CD4-positive, CD25-positive, alpha-beta regulatory T cell (primary cell): ENCODE measurements at regions not wholly inside any gene's neighbourhood (a gene's known extent, or its start where the extent isn't known, plus 50 kb on each side); places are given as distances from the start of the nearest gene placed in this dataset.

Experiments
- ATAC-seq, 2 donors: fragments of 150-1000 bp; cut with Tn5 transposase; one replicate each; pipeline ENCODE4 v1.10.0; 2021; ENCODE audit warnings: low read depth in 2 of 2, moderate number of reproducible peaks in 2 of 2, moderate library complexity in 1 of 2
- DNase-seq, 3 donors: peaks; one replicate each; pipeline versions ENCODE4 v3.0.0 to v3.0.0-alpha.2; 2012 to 2022; ENCODE audit warnings: mixed read lengths in 1 of 3
- H3K27ac ChIP-seq: one replicate; pipeline ENCODE4 v1.7.0; 2013; ENCODE audit warnings: mild to moderate bottlenecking, low read length; ENCODE audit not compliant: insufficient read depth, poor library complexity, severe bottlenecking
- H3K27me3 ChIP-seq: one replicate; pipeline ENCODE4 v1.7.0; 2013; ENCODE audit warnings: low read length; ENCODE audit not compliant: control insufficient read depth, insufficient read depth
- H3K36me3 ChIP-seq: one replicate; pipeline ENCODE4 v1.7.0; 2013; ENCODE audit warnings: mild to moderate bottlenecking, low read length, moderate library complexity; ENCODE audit not compliant: control insufficient read depth, insufficient read depth
- H3K4me1 ChIP-seq: 2 replicates; pipeline ENCODE4 v1.7.0; 2013; ENCODE audit warnings: mild to moderate bottlenecking, low read length; ENCODE audit not compliant: insufficient read depth, control insufficient read depth, poor library complexity, severe bottlenecking
- H3K4me3 ChIP-seq: one replicate; pipeline ENCODE4 v1.7.0; 2013; ENCODE audit warnings: low read depth, mild to moderate bottlenecking, low read length, moderate library complexity
- H3K9me3 ChIP-seq, 2 experiments: 1 replicate in 1 of 2; 2 replicates in 1 of 2; pipeline ENCODE4 v1.7.0; 2013; ENCODE audit warnings: low read length in 2 of 2, mild to moderate bottlenecking in 1 of 2, moderate library complexity in 1 of 2; ENCODE audit not compliant: control insufficient read depth in 2 of 2
- H3K27ac Mint-ChIP-seq, 3 donors: one replicate each; pipeline ENCODE4 v1.8.0; 2020 to 2022; ENCODE audit warnings: mild to moderate bottlenecking in 3 of 3, mixed read lengths in 3 of 3, moderate library complexity in 2 of 3
- H3K27me3 Mint-ChIP-seq: one replicate; pipeline ENCODE4 v1.8.0; 2022; ENCODE audit warnings: mild to moderate bottlenecking, mixed read lengths
- H3K36me3 Mint-ChIP-seq: one replicate; pipeline ENCODE4 v1.8.0; 2020; ENCODE audit warnings: mixed read lengths
- H3K4me1 Mint-ChIP-seq, 4 donors: one replicate each; pipeline ENCODE4 v1.8.0; 2020 to 2022; ENCODE audit warnings: mixed read lengths in 4 of 4, mild to moderate bottlenecking in 1 of 4
- H3K4me3 Mint-ChIP-seq, 4 donors: one replicate each; pipeline ENCODE4 v1.8.0; 2020 to 2022; ENCODE audit warnings: mild to moderate bottlenecking in 4 of 4, mixed read lengths in 4 of 4, moderate library complexity in 3 of 4
- H3K9me3 Mint-ChIP-seq, 7 donors: one replicate each; pipeline ENCODE4 v1.8.0; 2020 to 2022; ENCODE audit warnings: mixed read lengths in 7 of 7, mild to moderate bottlenecking in 3 of 7, moderate library complexity in 2 of 7

GRCh38 chr10:25697412-25697811 is 236.6 kb upstream of the MYO3A start:
- no peak overlapping the region for H3K4me3 Mint-ChIP-seq
- H3K27me3 Mint-ChIP-seq = peaks cover 5% of the 10 kb centered on the region
- Histone ChIP-seq H3K9me3 (no peaks in the 10 kb centered on the region), H3K4me3 (no peak overlapping the region), H3K36me3 (no peaks in the 10 kb centered on the region), H3K27ac (no peak overlapping the region), H3K4me1 (no peaks in the 10 kb centered on the region), H3K27me3 (no peaks in the 10 kb centered on the region)
- no peaks in the 10 kb centered on the region for H3K4me1 Mint-ChIP-seq
- no peak overlapping the region for H3K27ac Mint-ChIP-seq
- DNase-seq = no peak
- ATAC-seq = no peak
- H3K36me3 Mint-ChIP-seq = no peaks in the 10 kb centered on the region
- peaks cover 0 to 6% (median 0%) of the 10 kb centered on the region in 7 donors for H3K9me3 Mint-ChIP-seq

- H3K36me3 ChIP-seq = no peaks in the 10 kb centered on the region
- H3K4me1 Mint-ChIP-seq = no peaks in the 10 kb centered on the region
- H3K36me3 Mint-ChIP-seq = no peaks in the 10 kb centered on the region
- H3K4me3 Mint-ChIP-seq = no peak overlapping the region
- peaks cover 5% of the 10 kb centered on the region for H3K27me3 Mint-ChIP-seq
- no peaks in the 10 kb centered on the region for H3K4me1 ChIP-seq
- ATAC-seq = no peak
- no peaks in the 10 kb centered on the region for H3K27me3 ChIP-seq
- no peak for DNase-seq
- H3K9me3 Mint-ChIP-seq = peaks cover 0 to 6% (median 0%) of the 10 kb centered on the region in 7 donors
- H3K27ac Mint-ChIP-seq = no peak overlapping the region
- H3K4me3 ChIP-seq = no peak overlapping the region
- H3K27ac ChIP-seq = no peak overlapping the region
- H3K9me3 ChIP-seq = no peaks in the 10 kb centered on the region
Observed at GRCh38 chr10:25698638-25699037, 235.4 kb upstream of the MYO3A start.

GRCh38 chr10:25699631-25700030 is 234.4 kb upstream of the MYO3A start:
- H3K27me3 ChIP-seq = no peaks in the 10 kb centered on the region
- Mint-ChIP-seq H3K27ac (no peak overlapping the region), H3K4me1 (no peaks in the 10 kb centered on the region), H3K9me3 (peaks cover 0 to 6% (median 0%) of the 10 kb centered on the region in 7 donors), H3K36me3 (no peaks in the 10 kb centered on the region), H3K27me3 (peaks cover 5% of the 10 kb centered on the region), H3K4me3 (no peak overlapping the region)
- no peaks in the 10 kb centered on the region for H3K9me3 ChIP-seq
- no peaks in the 10 kb centered on the region for H3K36me3 ChIP-seq
- no peak overlapping the region for H3K4me3 ChIP-seq
- no peak for DNase-seq
- no peak for ATAC-seq
- H3K27ac ChIP-seq = no peak overlapping the region
- no peaks in the 10 kb centered on the region for H3K4me1 ChIP-seq

- Histone ChIP-seq H3K27ac (no peak overlapping the region), H3K4me3 (no peak overlapping the region), H3K9me3 (no peaks in the 10 kb centered on the region), H3K36me3 (no peaks in the 10 kb centered on the region), H3K4me1 (no peaks in the 10 kb centered on the region), H3K27me3 (no peaks in the 10 kb centered on the region)
- H3K4me3 Mint-ChIP-seq = no peak overlapping the region
- H3K27me3 Mint-ChIP-seq = peaks cover 5% of the 10 kb centered on the region
- H3K4me1 Mint-ChIP-seq = no peaks in the 10 kb centered on the region
- ATAC-seq (no peak), DNase-seq (no peak)
- H3K9me3 Mint-ChIP-seq = peaks cover 0 to 1% (median 0%) of the 10 kb centered on the region in 7 donors
- no peak overlapping the region for H3K27ac Mint-ChIP-seq
- no peaks in the 10 kb centered on the region for H3K36me3 Mint-ChIP-seq
Observed at GRCh38 chr10:25701652-25702051, 232.4 kb upstream of the MYO3A start.

- H3K9me3 Mint-ChIP-seq = peaks cover 0 to 1% (median 0%) of the 10 kb centered on the region in 7 donors
- H3K9me3 ChIP-seq = no peaks in the 10 kb centered on the region
- no peak overlapping the region for H3K4me3 ChIP-seq
- ATAC-seq (no peak), DNase-seq (no peak)
- peaks cover 4% of the 10 kb centered on the region for H3K27me3 Mint-ChIP-seq
- no peaks in the 10 kb centered on the region for H3K36me3 ChIP-seq
- H3K27ac ChIP-seq = no peak overlapping the region
- H3K4me1 Mint-ChIP-seq = no peaks in the 10 kb centered on the region
- H3K27me3 ChIP-seq = no peaks in the 10 kb centered on the region
- no peak overlapping the region for H3K4me3 Mint-ChIP-seq
- H3K27ac Mint-ChIP-seq = no peak overlapping the region
- H3K36me3 Mint-ChIP-seq = no peaks in the 10 kb centered on the region
- no peaks in the 10 kb centered on the region for H3K4me1 ChIP-seq
Observed at GRCh38 chr10:25704622-25705021, 229.4 kb upstream of the MYO3A start.

- DNase-seq (no peak), ATAC-seq (no peak)
- Histone ChIP-seq H3K4me1 (no peaks in the 10 kb centered on the region), H3K36me3 (no peaks in the 10 kb centered on the region), H3K27ac (no peak overlapping the region), H3K27me3 (no peaks in the 10 kb centered on the region), H3K9me3 (no peaks in the 10 kb centered on the region), H3K4me3 (no peak overlapping the region)
- Mint-ChIP-seq H3K27ac (no peak overlapping the region), H3K4me3 (no peak overlapping the region), H3K9me3 (peaks cover 0 to 3% (median 0%) of the 10 kb centered on the region in 7 donors), H3K27me3 (peaks cover 4% of the 10 kb centered on the region), H3K4me1 (no peaks in the 10 kb centered on the region), H3K36me3 (no peaks in the 10 kb centered on the region)
Observed at GRCh38 chr10:25707572-25707971, 226.5 kb upstream of the MYO3A start.

GRCh38 chr10:25707976-25708671 is 225.9 kb upstream of the MYO3A start:
- Histone ChIP-seq H3K27ac (no peak overlapping the region), H3K27me3 (no peaks in the 10 kb centered on the region), H3K4me3 (no peak overlapping the region), H3K36me3 (no peaks in the 10 kb centered on the region), H3K4me1 (no peaks in the 10 kb centered on the region), H3K9me3 (no peaks in the 10 kb centered on the region)
- Mint-ChIP-seq H3K27ac (no peak overlapping the region), H3K36me3 (no peaks in the 10 kb centered on the region), H3K9me3 (peaks cover 0 to 3% (median 0%) of the 10 kb centered on the region in 7 donors), H3K27me3 (peaks cover 4% of the 10 kb centered on the region), H3K4me3 (no peak overlapping the region), H3K4me1 (no peaks in the 10 kb centered on the region)
- ATAC-seq = no peak
- DNase-seq = no peak

- Histone ChIP-seq H3K9me3 (no peaks in the 10 kb centered on the region), H3K27ac (no peak overlapping the region), H3K4me3 (no peak overlapping the region), H3K4me1 (no peaks in the 10 kb centered on the region), H3K27me3 (no peaks in the 10 kb centered on the region), H3K36me3 (no peaks in the 10 kb centered on the region)
- Mint-ChIP-seq H3K27me3 (no peaks in the 10 kb centered on the region), H3K9me3 (peaks cover 0 to 2% (median 0%) of the 10 kb centered on the region in 7 donors), H3K4me1 (no peaks in the 10 kb centered on the region), H3K4me3 (no peak overlapping the region), H3K27ac (no peak overlapping the region), H3K36me3 (no peaks in the 10 kb centered on the region)
- DNase-seq (no peak), ATAC-seq (no peak)
Observed at GRCh38 chr10:25713894-25714240, 220.2 kb upstream of the MYO3A start.
